Suprapubic skin (tissue), 3 donors: ENCODE measurements at regions not wholly inside any gene's neighbourhood (a gene's known extent, or its start where the extent isn't known, plus 50 kb on each side); places are given as distances from the start of the nearest gene placed in this dataset.

Experiments used
- POLR2A ChIP-seq, 2 donors: fragments of 450-650 bp; IDR thresholded peaks; one replicate each; pipeline ENCODE4 v1.6.1; 2017; ENCODE audit warnings: antibody characterized with exemption in 2 of 2, mild to moderate bottlenecking in 2 of 2, moderate library complexity in 2 of 2
- TF ChIP-seq, protein P1 (sequence below), 2 donors: fragments of 200-600 bp in 1 of 2; fragments of 450-650 bp in 1 of 2; sonication (generic) in 1 of 2; IDR thresholded peaks; one replicate each; pipeline ENCODE4 v1.5.1; 2016 to 2019; ENCODE audit warnings: antibody characterized with exemption in 2 of 2, mild to moderate bottlenecking in 1 of 2, moderate library complexity in 1 of 2

DNA sequence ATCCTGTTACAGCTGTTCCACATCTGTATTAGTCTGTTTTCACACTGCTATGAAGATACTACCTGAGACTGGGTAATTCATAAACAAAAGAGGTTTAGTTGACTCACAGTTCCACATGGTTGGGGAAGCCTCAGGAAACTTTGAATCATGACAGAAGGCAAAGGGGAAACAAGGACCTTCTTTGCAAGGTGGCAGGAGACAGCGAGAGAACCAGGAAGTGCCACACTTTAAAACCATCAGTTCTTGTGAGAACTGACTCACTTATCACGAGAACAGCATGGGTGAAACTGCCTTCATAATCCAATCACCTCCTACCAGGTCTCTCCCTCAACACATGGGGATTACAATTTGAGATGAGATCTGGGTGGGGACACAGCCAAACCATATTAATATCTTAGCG, 110.3 kb upstream of the TRABD2B start:
- TF ChIP-seq, protein P1, sequence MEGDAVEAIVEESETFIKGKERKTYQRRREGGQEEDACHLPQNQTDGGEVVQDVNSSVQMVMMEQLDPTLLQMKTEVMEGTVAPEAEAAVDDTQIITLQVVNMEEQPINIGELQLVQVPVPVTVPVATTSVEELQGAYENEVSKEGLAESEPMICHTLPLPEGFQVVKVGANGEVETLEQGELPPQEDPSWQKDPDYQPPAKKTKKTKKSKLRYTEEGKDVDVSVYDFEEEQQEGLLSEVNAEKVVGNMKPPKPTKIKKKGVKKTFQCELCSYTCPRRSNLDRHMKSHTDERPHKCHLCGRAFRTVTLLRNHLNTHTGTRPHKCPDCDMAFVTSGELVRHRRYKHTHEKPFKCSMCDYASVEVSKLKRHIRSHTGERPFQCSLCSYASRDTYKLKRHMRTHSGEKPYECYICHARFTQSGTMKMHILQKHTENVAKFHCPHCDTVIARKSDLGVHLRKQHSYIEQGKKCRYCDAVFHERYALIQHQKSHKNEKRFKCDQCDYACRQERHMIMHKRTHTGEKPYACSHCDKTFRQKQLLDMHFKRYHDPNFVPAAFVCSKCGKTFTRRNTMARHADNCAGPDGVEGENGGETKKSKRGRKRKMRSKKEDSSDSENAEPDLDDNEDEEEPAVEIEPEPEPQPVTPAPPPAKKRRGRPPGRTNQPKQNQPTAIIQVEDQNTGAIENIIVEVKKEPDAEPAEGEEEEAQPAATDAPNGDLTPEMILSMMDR (IDR thresholded peaks at IDR 0.05), result no peak
- no peak for TF ChIP-seq POLR2A (IDR thresholded peaks at IDR 0.05)
